KMS-11 (cell line): ENCODE measurements at regions not wholly inside any gene's neighbourhood (a gene's known extent, or its start where the extent isn't known, plus 50 kb on each side); places are given as distances from the start of the nearest gene placed in this dataset.

Experiments used
- H2AFZ ChIP-seq: fragments of 200-600 bp; sonication (generic); 2 replicates; pipeline ENCODE4 v1.6.1; 2016; ENCODE audit warnings: antibody characterized with exemption, mixed run types, low read depth
- H3K27ac ChIP-seq: fragments of 200-600 bp; sonication (generic); 2 replicates; pipeline ENCODE4 v1.6.1; 2016; ENCODE audit warnings: mild to moderate bottlenecking, mixed run types
- H3K27me3 ChIP-seq: fragments of 200-600 bp; sonication (generic); 2 replicates; pipeline ENCODE4 v1.6.1; 2017; ENCODE audit warnings: mild to moderate bottlenecking, low read depth, mixed run types, moderate library complexity; ENCODE audit not compliant: insufficient read depth
- H3K36me3 ChIP-seq: fragments of 200-600 bp; sonication (generic); 2 replicates; pipeline ENCODE4 v1.6.1; 2017; ENCODE audit warnings: mild to moderate bottlenecking, mixed run types; ENCODE audit not compliant: insufficient read depth
- H3K4me1 ChIP-seq: fragments of 200-600 bp; sonication (generic); 2 replicates; pipeline ENCODE4 v1.6.1; 2016; ENCODE audit warnings: mild to moderate bottlenecking, low read depth, mixed run types; ENCODE audit not compliant: poor library complexity, severe bottlenecking
- H3K4me2 ChIP-seq: fragments of 200-600 bp; sonication (generic); 2 replicates; pipeline ENCODE4 v1.7.0; 2016; ENCODE audit warnings: mild to moderate bottlenecking, mixed run types
- H3K4me3 ChIP-seq: fragments of 200-600 bp; sonication (generic); IDR thresholded peaks from 2 replicates; pipeline ENCODE4 v1.6.1; 2017; ENCODE audit warnings: low read depth, low read length, mixed read lengths; ENCODE audit not compliant: insufficient read depth
- H3K79me2 ChIP-seq: fragments of 200-600 bp; sonication (generic); 2 replicates; pipeline ENCODE4 v1.6.1; 2016; ENCODE audit warnings: low read depth, mixed run types; ENCODE audit not compliant: insufficient read depth
- H3K9ac ChIP-seq: fragments of 200-600 bp; sonication (generic); 2 replicates; pipeline ENCODE4 v1.6.1; 2016; ENCODE audit warnings: mild to moderate bottlenecking, mixed run types
- H4K20me1 ChIP-seq: fragments of 200-600 bp; sonication (generic); 2 replicates; pipeline ENCODE4 v1.6.1; 2016; ENCODE audit warnings: mild to moderate bottlenecking, mixed run types; ENCODE audit not compliant: insufficient read depth
- CTCF ChIP-seq: fragments of 200-600 bp; sonication (generic); conservative IDR thresholded peaks from 2 replicates; pipeline ENCODE4 v1.6.1; 2017; ENCODE audit warnings: low read depth, mild to moderate bottlenecking, antibody characterized with exemption, low read length, moderate library complexity, mixed read lengths

GRCh38 chr4:57448901-57449300 is 338.7 kb upstream of the IGFBP7 start:
- H3K4me2 ChIP-seq: no peak overlapping the region
- H4K20me1 ChIP-seq: no peaks in the 10 kb centered on the region
- H3K79me2 ChIP-seq: no peaks in the 10 kb centered on the region
- H2AFZ ChIP-seq: no peak overlapping the region
- H3K9ac ChIP-seq: no peak overlapping the region
- no peak overlapping the region for H3K27ac ChIP-seq
- H3K27me3 ChIP-seq: no peaks in the 10 kb centered on the region
- no peak overlapping the region for H3K4me3 ChIP-seq
- no peak for TF ChIP-seq CTCF
- no peaks in the 10 kb centered on the region for H3K4me1 ChIP-seq
- H3K36me3 ChIP-seq: no peaks in the 10 kb centered on the region

GRCh38 chr4:57448452-57448851 is 338.3 kb upstream of the IGFBP7 start:
- Histone ChIP-seq H3K27me3 (no peaks in the 10 kb centered on the region), H2AFZ (no peak overlapping the region), H3K36me3 (no peaks in the 10 kb centered on the region), H3K79me2 (no peaks in the 10 kb centered on the region), H3K9ac (no peak overlapping the region), H3K4me1 (no peaks in the 10 kb centered on the region), H3K4me3 (no peak overlapping the region), H4K20me1 (no peaks in the 10 kb centered on the region), H3K4me2 (no peak overlapping the region), H3K27ac (no peak overlapping the region)
- TF ChIP-seq CTCF: no peak

GRCh38 chr4:57446266-57446665 is 336.1 kb upstream of the IGFBP7 start:
- H3K27me3 ChIP-seq: no peaks in the 10 kb centered on the region
- no peak overlapping the region for H3K4me3 ChIP-seq
- H3K36me3 ChIP-seq: no peaks in the 10 kb centered on the region
- no peak overlapping the region for H3K27ac ChIP-seq
- no peak overlapping the region for H3K9ac ChIP-seq
- H3K4me1 ChIP-seq: no peaks in the 10 kb centered on the region
- H4K20me1 ChIP-seq: no peaks in the 10 kb centered on the region
- no peaks in the 10 kb centered on the region for H3K79me2 ChIP-seq
- no peak overlapping the region for H2AFZ ChIP-seq
- TF ChIP-seq CTCF: no peak
- H3K4me2 ChIP-seq: no peak overlapping the region

- H3K79me2 ChIP-seq: no peaks in the 10 kb centered on the region
- H3K27ac ChIP-seq: no peak overlapping the region
- H3K9ac ChIP-seq: no peak overlapping the region
- no peak overlapping the region for H3K4me2 ChIP-seq
- no peak overlapping the region for H2AFZ ChIP-seq
- H3K36me3 ChIP-seq: no peaks in the 10 kb centered on the region
- no peak for TF ChIP-seq CTCF
- no peaks in the 10 kb centered on the region for H4K20me1 ChIP-seq
- no peak overlapping the region for H3K4me3 ChIP-seq
- no peaks in the 10 kb centered on the region for H3K27me3 ChIP-seq
- H3K4me1 ChIP-seq: no peaks in the 10 kb centered on the region
Observed at GRCh38 chr4:57445686-57446085, 335.5 kb upstream of the IGFBP7 start.

GRCh38 chr4:57444671-57445070 is 334.5 kb upstream of the IGFBP7 start:
- no peaks in the 10 kb centered on the region for H4K20me1 ChIP-seq
- H3K36me3 ChIP-seq: no peaks in the 10 kb centered on the region
- no peaks in the 10 kb centered on the region for H3K4me1 ChIP-seq
- no peak overlapping the region for H3K4me2 ChIP-seq
- no peak overlapping the region for H2AFZ ChIP-seq
- no peak overlapping the region for H3K4me3 ChIP-seq
- no peak for TF ChIP-seq CTCF
- no peaks in the 10 kb centered on the region for H3K27me3 ChIP-seq
- no peak overlapping the region for H3K27ac ChIP-seq
- H3K9ac ChIP-seq: no peak overlapping the region
- H3K79me2 ChIP-seq: no peaks in the 10 kb centered on the region
